SK-N-SH (cell line): ENCODE measurements at regions not wholly inside any gene's neighbourhood (a gene's known extent, or its start where the extent isn't known, plus 50 kb on each side); places are given as distances from the start of the nearest gene placed in this dataset.

ENCODE experiments used
- CTCF ChIA-PET: fragments of 300-600, 350-600 bp; formaldehyde crosslinking; extraction: SDS; loops from one replicate; lab custom pipeline; 2021; lab: Yijun Ruan, JAX
- POLR2A ChIA-PET: fragments of 350-600 bp; sonication (Branson Sonifier 250); formaldehyde crosslinking; extraction: SDS; loops from one replicate; lab custom pipeline; 2020; ENCODE audit warnings: antibody characterized with exemption, inconsistent platforms; lab: Yijun Ruan, JAX
- DNase-seq: peaks from one replicate; pipeline ENCODE4 v3.0.0; 2012
- H2AFZ ChIP-seq: fragments of 200-600 bp; sonication (generic); 2 replicates; pipeline ENCODE4 v1.8.1; 2016; ENCODE audit warnings: antibody characterized with exemption, mild to moderate bottlenecking, low read depth
- H3F3A ChIP-seq: fragments of 200-600 bp; sonication (generic); replicated peaks from 2 replicates; pipeline ENCODE3; 2016; ENCODE audit warnings: antibody characterized with exemption, mild to moderate bottlenecking; ENCODE audit not compliant: insufficient read depth
- H3K27ac ChIP-seq, 2 experiments: fragments of 200-500 bp in 1 of 2; fragments of 200-600 bp in 1 of 2; sonication (Bioruptor generic) in 1 of 2; sonication (generic), shearing (Covaris generic) in 1 of 2; 2 replicates each; pipeline versions ENCODE4 v1.5.1 to v1.6.1; 2014 to 2016; ENCODE audit warnings: low read depth in 2 of 2, inconsistent platforms in 1 of 2, low read length in 1 of 2, mild to moderate bottlenecking in 1 of 2, mixed read lengths in 1 of 2
- H3K27me3 ChIP-seq: fragments of 200-600 bp; sonication (generic), shearing (Covaris generic); 2 replicates; pipeline ENCODE4 v1.6.1; 2016; ENCODE audit warnings: mixed run types; ENCODE audit not compliant: insufficient read depth
- H3K36me3 ChIP-seq, 2 experiments: fragments of 200-500 bp in 1 of 2; fragments of 200-600 bp in 1 of 2; sonication (Bioruptor generic) in 1 of 2; sonication (generic) in 1 of 2; replicated peaks in 1 of 2; 2 replicates each; pipeline versions ENCODE3 to v1.5.1; 2014 to 2016; ENCODE audit warnings: low read length in 1 of 2, mild to moderate bottlenecking in 1 of 2; ENCODE audit not compliant: insufficient read depth in 2 of 2, control insufficient read depth in 1 of 2
- H3K4me1 ChIP-seq, 2 experiments: fragments of 200-500 bp in 1 of 2; fragments of 200-600 bp in 1 of 2; sonication (Bioruptor generic) in 1 of 2; sonication (generic), shearing (Covaris generic) in 1 of 2; 2 replicates each; pipeline versions ENCODE4 v1.5.1 to v1.6.1; 2014 to 2016; ENCODE audit warnings: low read depth in 1 of 2, low read length in 1 of 2, mixed run types in 1 of 2; ENCODE audit not compliant: insufficient read depth in 2 of 2, control insufficient read depth in 1 of 2
- H3K4me2 ChIP-seq: fragments of 200-600 bp; sonication (generic), shearing (Covaris generic); 2 replicates; pipeline ENCODE4 v1.6.1; 2017; ENCODE audit warnings: mixed run types
- H3K4me3 ChIP-seq, 2 experiments: fragments of 200-500 bp in 1 of 2; fragments of 200-600 bp in 1 of 2; sonication (Bioruptor generic) in 1 of 2; sonication (generic), shearing (Covaris generic) in 1 of 2; 2 replicates each; pipeline versions ENCODE4 v1.5.1 to v1.8.1; 2014 to 2016; ENCODE audit warnings: low read depth in 2 of 2, inconsistent platforms in 1 of 2, low read length in 1 of 2, mild to moderate bottlenecking in 1 of 2, mixed read lengths in 1 of 2, moderate library complexity in 1 of 2
- H3K79me2 ChIP-seq: fragments of 200-600 bp; sonication (generic); 2 replicates; pipeline ENCODE4 v1.8.1; 2017; ENCODE audit warnings: mild to moderate bottlenecking; ENCODE audit not compliant: insufficient read depth
- H3K9ac ChIP-seq: fragments of 200-600 bp; sonication (generic); 2 replicates; pipeline ENCODE4 v1.6.1; 2017; ENCODE audit warnings: mixed run types
- H3K9me2 ChIP-seq: fragments of 200-600 bp; sonication (generic); 2 replicates; pipeline ENCODE4 v1.6.1; 2017; ENCODE audit warnings: mixed run types
- H3K9me3 ChIP-seq: fragments of 200-600 bp; sonication (generic); 2 replicates; pipeline ENCODE4 v1.6.1; 2017; ENCODE audit warnings: mixed run types, mild to moderate bottlenecking, moderate library complexity
- H4K20me1 ChIP-seq: fragments of 200-600 bp; sonication (generic); 2 replicates; pipeline ENCODE4 v1.6.1; 2017; ENCODE audit warnings: mild to moderate bottlenecking, mixed run types; ENCODE audit not compliant: insufficient read depth
- ELF1 ChIP-seq: IDR thresholded peaks from 2 replicates; pipeline ENCODE4 v1.4.0; 2012
- EZH2phosphoT487 ChIP-seq: fragments of 200-600 bp; sonication (generic); IDR thresholded peaks from 2 replicates; pipeline ENCODE4 v1.6.1; 2017; ENCODE audit warnings: low read depth, mixed run types, mild to moderate bottlenecking, antibody characterized with exemption, moderate library complexity, borderline replicate concordance
- FOXJ3 ChIP-seq: sonication (generic); formaldehyde crosslinking; IDR thresholded peaks from 2 replicates; pipeline ENCODE4 v1.5.1; 2020; ENCODE audit warnings: mild to moderate bottlenecking, missing genetic modification reagents
- GABPA ChIP-seq: IDR thresholded peaks from 2 replicates; pipeline ENCODE4 v1.4.0; 2012; ENCODE audit warnings: low read depth, mild to moderate bottlenecking
- IRF3 ChIP-seq: fragments of 150-350 bp; IDR thresholded peaks from 2 replicates; pipeline ENCODE4 v1.6.1; 2016; ENCODE audit warnings: mild to moderate bottlenecking, low read depth, low read length
- JUND ChIP-seq: IDR thresholded peaks from 2 replicates; pipeline ENCODE4 v1.4.0; 2012
- MAX ChIP-seq: IDR thresholded peaks from 2 replicates; pipeline ENCODE4 v1.4.0; 2012; ENCODE audit warnings: low read depth
- MXI1 ChIP-seq: IDR thresholded peaks from 2 replicates; pipeline ENCODE4 v1.6.1; 2012; ENCODE audit warnings: mild to moderate bottlenecking, low read depth, low read length, improper control_type of control experiment
- PBX3 ChIP-seq: IDR thresholded peaks from 2 replicates; pipeline ENCODE4; 2012
- RAD21 ChIP-seq: IDR thresholded peaks from 2 replicates; pipeline ENCODE4 v1.6.1; 2012; ENCODE audit warnings: mild to moderate bottlenecking, low read length
- RXRA ChIP-seq: IDR thresholded peaks from 2 replicates; pipeline ENCODE4 v1.4.0; 2012; ENCODE audit warnings: low read depth, mild to moderate bottlenecking, borderline replicate concordance
- SMC3 ChIP-seq: IDR thresholded peaks from 2 replicates; pipeline ENCODE4 v1.6.1; 2012; ENCODE audit warnings: low read depth, low read length, improper control_type of control experiment
- TCF12 ChIP-seq: IDR thresholded peaks from 2 replicates; pipeline ENCODE4 v1.4.0; 2012
- TEAD4 ChIP-seq: IDR thresholded peaks from 2 replicates; pipeline ENCODE4 v1.4.0; 2012; ENCODE audit warnings: mild to moderate bottlenecking, borderline replicate concordance; ENCODE audit not compliant: insufficient read depth
- USF1 ChIP-seq: IDR thresholded peaks from 2 replicates; pipeline ENCODE4 v1.4.0; 2012; ENCODE audit warnings: low read depth, borderline replicate concordance
- ZBTB33 ChIP-seq: IDR thresholded peaks from 2 replicates; pipeline ENCODE4 v1.4.0; 2012; ENCODE audit warnings: low read depth, borderline replicate concordance
- WGBS: methylation state at CpG from one replicate; pipeline ENCODE4 v1.1.6; 2017; ENCODE audit warnings: low lambda C conversion rate; 5-methylcytosine and 5-hydroxymethylcytosine counted together

GRCh38 chr2:53455094-53455493 lies 312.5 kb upstream of the CHAC2 start (continued):
- TF ChIP-seq IRF3 (no peak), JUND (no peak), MXI1 (no peak), MAX (no peak), ZBTB33 (no peak), SMC3 (no peak), USF1 (no peak), EZH2phosphoT487 (no peak), PBX3 (no peak), TCF12 (no peak), GABPA (no peak)

GRCh38 chr2:53452957-53453748 lies 314.5 kb upstream of the CHAC2 start:
- H3K27ac ChIP-seq: no peak overlapping the region
- H3K9me3 ChIP-seq: no peaks in the 10 kb centered on the region
- ChIA-PET POLR2A (no interaction called here), CTCF (interaction anchor here (1.1 kb wide), 1 partner anchor 10 kb away, joined by 4 read pairs; no protein-coding TSS in a partner anchor)
- no peaks in the 10 kb centered on the region for H4K20me1 ChIP-seq
- no peaks in the 10 kb centered on the region for H3K79me2 ChIP-seq
- H3K36me3 ChIP-seq: no peaks in the 10 kb centered on the region
- H3K4me2 ChIP-seq: no peak overlapping the region
- H3F3A ChIP-seq: no peaks in the 10 kb centered on the region
- no peak overlapping the region for H3K4me3 ChIP-seq
- no peaks in the 10 kb centered on the region for H3K27me3 ChIP-seq
- WGBS: 10% methylated on average over 8 of the region's 8 CpGs
- no peak overlapping the region for H2AFZ ChIP-seq
- H3K9me2 ChIP-seq: no peaks in the 10 kb centered on the region
- no peaks in the 10 kb centered on the region for H3K4me1 ChIP-seq
- DNase-seq: no peak
- TF ChIP-seq RAD21 (no peak), FOXJ3 (CRISPR knock-in tag) (no peak), ELF1 (no peak), TEAD4 (no peak), RXRA (no peak), TCF12 (no peak)
- H3K9ac ChIP-seq: no peak overlapping the region
